Activated naive CD8-positive, alpha-beta T cell treated with anti-CD3 and anti-CD28 coated beads, Interleukin-2, amount 10 ng/mL, durations not matched to agents 7 days and 5 days (primary cell): ENCODE measurements at regions not wholly inside any gene's neighbourhood (a gene's known extent, or its start where the extent isn't known, plus 50 kb on each side); places are given as distances from the start of the nearest gene placed in this dataset.

ENCODE experiments used
- ATAC-seq: fragments of 150-1000 bp; cut with Tn5 transposase; one replicate; pipeline ENCODE4 v1.10.0; 2021; ENCODE audit warnings: low read depth, moderate library complexity
- POLR2A ChIA-PET: fragments of 350-600 bp; sonication (Branson Sonifier 250); formaldehyde crosslinking; loops from one replicate; lab custom pipeline; 2021; ENCODE audit warnings: antibody characterized with exemption; lab: Charles Lee
- DNase-seq: peaks from one replicate; pipeline ENCODE4 v3.0.0; 2021
- H3K27ac Mint-ChIP-seq: one replicate; pipeline ENCODE4 v1.8.0; 2022; ENCODE audit warnings: mild to moderate bottlenecking, mixed read lengths
- H3K27me3 Mint-ChIP-seq: one replicate; pipeline ENCODE4 v1.8.0; 2022; ENCODE audit warnings: mild to moderate bottlenecking, moderate library complexity, mixed read lengths
- H3K36me3 Mint-ChIP-seq: one replicate; pipeline ENCODE4 v1.8.0; 2021; ENCODE audit warnings: mild to moderate bottlenecking, mixed read lengths
- H3K4me1 Mint-ChIP-seq: one replicate; pipeline ENCODE4 v1.8.0; 2021; ENCODE audit warnings: mixed read lengths
- H3K4me3 Mint-ChIP-seq: one replicate; pipeline ENCODE4 v1.8.0; 2022; ENCODE audit warnings: mild to moderate bottlenecking, moderate library complexity, mixed read lengths
- H3K9me3 Mint-ChIP-seq: one replicate; pipeline ENCODE4 v1.8.0; 2021; ENCODE audit warnings: mixed read lengths

DNA sequence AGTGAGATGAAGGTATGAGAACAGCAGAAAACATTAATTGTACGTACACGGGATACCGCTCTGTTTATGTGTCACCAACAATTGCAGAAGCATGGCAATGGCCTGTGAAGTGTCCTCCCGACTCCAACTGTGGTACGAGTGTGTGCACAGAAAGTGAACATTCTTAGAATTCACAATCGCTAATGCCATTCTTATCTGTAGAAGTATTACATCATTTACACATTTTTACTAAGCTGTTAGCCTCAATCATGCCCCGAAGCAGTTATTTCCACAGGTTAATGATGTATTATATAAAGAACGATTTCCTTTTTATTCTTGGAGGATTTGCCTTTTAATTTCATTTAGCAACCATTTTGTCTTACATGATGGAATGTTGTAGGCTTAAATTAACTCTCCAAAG lies 103.4 kb downstream of the EVX1 start:
- Mint-ChIP-seq H3K27me3 (peaks cover 6% of the 10 kb centered on the region), H3K4me1 (no peaks in the 10 kb centered on the region), H3K9me3 (no peaks in the 10 kb centered on the region), H3K36me3 (no peaks in the 10 kb centered on the region), H3K4me3 (no peak overlapping the region), H3K27ac (no peak overlapping the region)
- ATAC-seq: no peak
- no peak for DNase-seq
- POLR2A ChIA-PET: no interaction called here

GRCh38 chr7:27346531-27347275 lies 104.1 kb downstream of the EVX1 start:
- no peaks in the 10 kb centered on the region for H3K9me3 Mint-ChIP-seq
- H3K27me3 Mint-ChIP-seq: peaks cover 6% of the 10 kb centered on the region
- no peak for DNase-seq
- POLR2A ChIA-PET: no interaction called here
- no peak overlapping the region for H3K27ac Mint-ChIP-seq
- H3K36me3 Mint-ChIP-seq: no peaks in the 10 kb centered on the region
- H3K4me3 Mint-ChIP-seq: no peak overlapping the region
- no peaks in the 10 kb centered on the region for H3K4me1 Mint-ChIP-seq
- no peak for ATAC-seq

DNA sequence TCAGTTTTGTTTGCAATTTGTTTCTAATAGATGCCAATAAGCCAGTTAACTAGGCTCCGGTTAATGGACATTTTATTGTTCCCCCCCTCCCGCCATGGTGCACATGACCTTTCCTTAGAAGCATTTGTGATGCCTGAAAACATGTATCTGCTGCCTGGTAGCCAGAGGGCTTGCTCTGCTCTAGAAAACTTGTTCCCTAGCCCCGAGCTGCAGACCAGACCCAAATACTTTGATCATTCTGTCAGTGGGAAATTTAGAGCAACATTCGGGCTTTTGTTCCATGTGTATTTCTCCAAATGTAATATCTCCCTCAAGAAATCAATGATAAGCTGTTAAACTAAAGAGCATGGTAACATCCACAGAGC lies 104.7 kb downstream of the EVX1 start:
- no peak overlapping the region for H3K27ac Mint-ChIP-seq
- H3K9me3 Mint-ChIP-seq: no peaks in the 10 kb centered on the region
- H3K36me3 Mint-ChIP-seq: no peaks in the 10 kb centered on the region
- no peaks in the 10 kb centered on the region for H3K4me1 Mint-ChIP-seq
- DNase-seq (no peak), ATAC-seq (no peak)
- no peak overlapping the region for H3K4me3 Mint-ChIP-seq
- H3K27me3 Mint-ChIP-seq: peaks cover 6% of the 10 kb centered on the region
- POLR2A ChIA-PET: no interaction called here

GRCh38 chr7:27349621-27350020 lies 107.0 kb downstream of the EVX1 start:
- no peaks in the 10 kb centered on the region for H3K9me3 Mint-ChIP-seq
- ATAC-seq (no peak), DNase-seq (no peak)

GRCh38 chr7:27351137-27351536 lies 108.5 kb downstream of the EVX1 start:
- no peaks in the 10 kb centered on the region for H3K36me3 Mint-ChIP-seq
- H3K9me3 Mint-ChIP-seq: no peaks in the 10 kb centered on the region
- H3K4me1 Mint-ChIP-seq: no peaks in the 10 kb centered on the region
- H3K27ac Mint-ChIP-seq: no peak overlapping the region
- no peak for DNase-seq
- POLR2A ChIA-PET: no interaction called here
- H3K4me3 Mint-ChIP-seq: no peak overlapping the region
- peaks cover 13% of the 10 kb centered on the region for H3K27me3 Mint-ChIP-seq
- no peak for ATAC-seq

More at GRCh38 chr7:27349621-27350020, 107.0 kb downstream of the EVX1 start:
- POLR2A ChIA-PET: no interaction called here
- H3K36me3 Mint-ChIP-seq: no peaks in the 10 kb centered on the region
- no peak overlapping the region for H3K4me3 Mint-ChIP-seq
- no peak overlapping the region for H3K27ac Mint-ChIP-seq
- peaks cover 13% of the 10 kb centered on the region for H3K27me3 Mint-ChIP-seq
- no peaks in the 10 kb centered on the region for H3K4me1 Mint-ChIP-seq

- Mint-ChIP-seq H3K27ac (no peak overlapping the region), H3K4me1 (no peaks in the 10 kb centered on the region), H3K27me3 (peaks cover 13% of the 10 kb centered on the region), H3K36me3 (no peaks in the 10 kb centered on the region), H3K4me3 (no peak overlapping the region), H3K9me3 (no peaks in the 10 kb centered on the region)
- ATAC-seq (no peak), DNase-seq (no peak)
- POLR2A ChIA-PET: no interaction called here
These were observed 109.2 kb downstream of the EVX1 start for GRCh38 chr7:27351786-27352185.

- Mint-ChIP-seq H3K4me3 (no peak overlapping the region), H3K27me3 (peaks cover 6% of the 10 kb centered on the region), H3K4me1 (no peaks in the 10 kb centered on the region), H3K9me3 (no peaks in the 10 kb centered on the region), H3K36me3 (no peaks in the 10 kb centered on the region), H3K27ac (no peak overlapping the region)
- DNase-seq (no peak), ATAC-seq (no peak)
- POLR2A ChIA-PET: no interaction called here
These were observed 116.9 kb downstream of the EVX1 start for GRCh38 chr7:27359181-27360125.

DNA sequence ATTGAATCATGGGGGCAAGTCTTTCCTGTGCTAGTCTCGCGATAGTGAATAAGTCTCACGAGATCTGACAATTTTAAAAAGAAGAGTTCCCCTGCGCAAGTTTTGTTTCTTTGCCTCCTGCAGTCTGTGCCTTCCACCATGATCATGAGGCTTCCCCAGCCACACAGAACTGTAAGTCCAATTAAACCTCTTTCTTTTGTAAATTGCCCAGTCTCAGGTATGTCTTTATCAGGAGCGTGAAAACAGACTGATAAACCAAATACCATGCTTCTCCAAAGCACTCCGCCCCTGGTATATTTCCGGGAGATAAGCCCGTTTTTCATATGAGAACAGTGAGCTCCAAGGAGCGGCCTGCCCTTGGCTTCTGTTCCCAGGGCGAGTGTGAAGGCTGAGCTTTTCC lies 118.9 kb downstream of the EVX1 start:
- H3K36me3 Mint-ChIP-seq: no peaks in the 10 kb centered on the region
- POLR2A ChIA-PET: no interaction called here
- H3K27ac Mint-ChIP-seq: no peak overlapping the region
- H3K27me3 Mint-ChIP-seq: peaks cover 4% of the 10 kb centered on the region
- DNase-seq (no peak), ATAC-seq (no peak)
- no peaks in the 10 kb centered on the region for H3K4me1 Mint-ChIP-seq
- H3K4me3 Mint-ChIP-seq: no peak overlapping the region
- no peaks in the 10 kb centered on the region for H3K9me3 Mint-ChIP-seq

DNA sequence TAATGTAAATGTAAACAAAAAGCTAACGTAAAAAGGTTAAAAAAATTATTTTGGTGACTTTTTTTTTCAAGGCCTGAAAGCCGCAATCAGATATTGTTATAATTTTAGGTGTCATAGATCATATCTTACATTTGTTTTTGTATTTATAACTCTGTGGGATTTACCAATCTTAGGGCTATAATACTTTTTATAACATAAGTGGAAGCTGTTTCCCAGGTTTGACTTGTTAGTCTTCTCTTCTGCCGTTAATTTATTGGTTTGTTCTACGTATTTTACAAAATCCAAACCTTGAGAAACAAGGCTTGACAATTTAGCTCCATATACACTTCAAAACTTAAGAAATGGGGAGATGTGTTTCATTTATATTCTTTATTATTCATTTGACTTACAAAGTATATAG lies 119.4 kb downstream of the EVX1 start:
- peaks cover 4% of the 10 kb centered on the region for H3K27me3 Mint-ChIP-seq
- H3K4me3 Mint-ChIP-seq: no peak overlapping the region
- no peaks in the 10 kb centered on the region for H3K4me1 Mint-ChIP-seq
- no peak overlapping the region for H3K27ac Mint-ChIP-seq
- no peaks in the 10 kb centered on the region for H3K36me3 Mint-ChIP-seq
- no peaks in the 10 kb centered on the region for H3K9me3 Mint-ChIP-seq
- POLR2A ChIA-PET: no interaction called here
- ATAC-seq (no peak), DNase-seq (no peak)

DNA sequence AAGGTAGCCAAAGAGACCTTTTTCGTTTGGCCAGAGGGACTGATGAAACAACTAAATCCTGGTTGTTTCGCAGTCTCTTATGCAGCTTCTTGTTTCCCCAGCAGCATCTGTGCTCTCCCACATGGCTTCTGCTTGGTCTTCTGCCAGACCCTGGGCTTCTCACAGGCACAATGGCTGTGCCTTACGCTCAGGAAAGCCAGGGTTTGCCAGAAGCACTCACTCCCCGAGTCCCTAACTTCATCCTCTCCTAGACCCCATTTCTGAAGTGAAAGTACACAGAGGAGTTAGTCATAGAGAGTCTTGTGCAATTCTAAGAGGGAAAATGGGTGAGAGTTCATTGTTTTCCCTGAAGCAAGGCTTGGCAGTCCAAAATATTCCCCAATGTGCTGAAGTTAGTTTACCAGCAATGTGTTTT lies 121.7 kb downstream of the EVX1 start:
- Mint-ChIP-seq H3K27ac (no peak overlapping the region), H3K4me1 (no peaks in the 10 kb centered on the region), H3K4me3 (no peak overlapping the region), H3K27me3 (peaks cover 2% of the 10 kb centered on the region), H3K36me3 (no peaks in the 10 kb centered on the region), H3K9me3 (no peaks in the 10 kb centered on the region)
- ATAC-seq (no peak), DNase-seq (no peak)
- POLR2A ChIA-PET: no interaction called here

GRCh38 chr7:27367179-27367932 lies 124.8 kb downstream of the EVX1 start:
- DNase-seq (no peak), ATAC-seq (no peak)
- H3K4me1 Mint-ChIP-seq: no peaks in the 10 kb centered on the region
- H3K9me3 Mint-ChIP-seq: no peaks in the 10 kb centered on the region
- POLR2A ChIA-PET: no interaction called here
- H3K27me3 Mint-ChIP-seq: peaks cover 2% of the 10 kb centered on the region
- H3K27ac Mint-ChIP-seq: no peak overlapping the region
- no peaks in the 10 kb centered on the region for H3K36me3 Mint-ChIP-seq
- no peak overlapping the region for H3K4me3 Mint-ChIP-seq

DNA sequence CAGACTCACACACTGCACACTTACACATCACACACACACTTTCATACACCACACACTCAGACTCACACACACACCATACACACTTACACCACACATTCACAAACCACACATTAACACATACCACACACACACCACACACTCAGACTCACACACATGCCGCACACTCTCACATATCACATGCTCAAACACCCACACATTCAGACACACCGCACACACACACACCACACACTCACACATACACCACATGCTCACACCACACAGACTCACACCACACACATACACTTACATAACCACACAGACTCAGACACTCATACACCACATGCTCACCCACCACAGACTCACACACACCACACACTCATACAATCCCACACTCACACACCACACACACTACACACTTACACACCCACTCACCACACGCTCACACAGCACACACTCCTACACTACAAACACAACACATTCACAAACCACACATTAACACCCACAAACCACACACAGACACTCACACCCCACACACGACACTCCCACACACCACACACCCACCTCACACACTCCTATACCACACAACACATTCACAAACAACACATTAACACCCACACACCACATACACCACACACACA lies 125.4 kb downstream of the EVX1 start:
- Mint-ChIP-seq H3K4me3 (no peak overlapping the region), H3K27ac (no peak overlapping the region), H3K9me3 (no peaks in the 10 kb centered on the region), H3K36me3 (no peaks in the 10 kb centered on the region), H3K4me1 (peaks cover 3% of the 10 kb centered on the region), H3K27me3 (peaks cover 2% of the 10 kb centered on the region)
- DNase-seq: no peak
- POLR2A ChIA-PET: no interaction called here
- no peak for ATAC-seq
